Hindlimb muscle (tissue), 1 donor: ENCODE measurements at regions not wholly inside any gene's neighbourhood (a gene's known extent, or its start where the extent isn't known, plus 50 kb on each side); places are given as distances from the start of the nearest gene placed in this dataset.
"Not testable (repeated sequence)": the region's sequence is repeated elsewhere in the genome, so short reads cannot be mapped to it uniquely, and the experiment has no call there.

Experiments used
- DNase-seq: peaks from one replicate; pipeline ENCODE4 v3.0.0-alpha.2; 2013

GRCh38 chr6:156687789-156688619, 89.2 kb upstream of the ARID1B start:
- no peak for DNase-seq

GRCh38 chr6:156686995-156687788, 90.0 kb upstream of the ARID1B start:
- DNase-seq: peak; percentile 92

GRCh38 chr6:156686301-156686994, 90.7 kb upstream of the ARID1B start:
- peak; percentile 72 for DNase-seq

GRCh38 chr6:156685823-156686222, 91.4 kb upstream of the ARID1B start:
- DNase-seq: no peak

- DNase-seq: no peak
Observed at GRCh38 chr6:156683821-156684220, 93.4 kb upstream of the ARID1B start.

- DNase-seq: no peak
Observed at GRCh38 chr6:156676721-156677120, 100.5 kb upstream of the ARID1B start.

- no peak for DNase-seq
Observed at GRCh38 chr6:156674197-156674596, 103.0 kb upstream of the ARID1B start.

GRCh38 chr6:156670097-156670496, 107.1 kb upstream of the ARID1B start:
- not testable (repeated sequence) for DNase-seq

GRCh38 chr6:156662025-156662445, 115.1 kb upstream of the ARID1B start:
- DNase-seq: no peak

- no peak for DNase-seq
Observed at GRCh38 chr6:156660389-156660788, 116.8 kb upstream of the ARID1B start.

GRCh38 chr6:156659822-156660198, 117.4 kb upstream of the ARID1B start:
- DNase-seq: no peak

- no peak for DNase-seq
Observed at GRCh38 chr6:156658966-156659821, 118.0 kb upstream of the ARID1B start.

GRCh38 chr6:156658186-156658965, 118.8 kb upstream of the ARID1B start:
- peak; percentile 54 for DNase-seq

GRCh38 chr6:156657296-156657695, 119.9 kb upstream of the ARID1B start:
- no peak for DNase-seq

- no peak for DNase-seq
Observed at GRCh38 chr6:156654919-156655918, 122.0 kb upstream of the ARID1B start.

- DNase-seq: no peak
Observed at GRCh38 chr6:156652231-156652750, 124.9 kb upstream of the ARID1B start.

- no peak for DNase-seq
Observed at GRCh38 chr6:156651486-156651885, 125.7 kb upstream of the ARID1B start.

GRCh38 chr6:156650896-156651390, 126.2 kb upstream of the ARID1B start:
- no peak for DNase-seq

GRCh38 chr6:156648616-156649015, 128.6 kb upstream of the ARID1B start:
- no peak for DNase-seq

- no peak for DNase-seq
Observed at GRCh38 chr6:156647991-156648390, 129.2 kb upstream of the ARID1B start.
